ENCODE measurements at regions not wholly inside any gene's neighbourhood (a gene's known extent, or its start where the extent isn't known, plus 50 kb on each side); places are given as distances from the start of the nearest gene placed in this dataset.

DNA sequence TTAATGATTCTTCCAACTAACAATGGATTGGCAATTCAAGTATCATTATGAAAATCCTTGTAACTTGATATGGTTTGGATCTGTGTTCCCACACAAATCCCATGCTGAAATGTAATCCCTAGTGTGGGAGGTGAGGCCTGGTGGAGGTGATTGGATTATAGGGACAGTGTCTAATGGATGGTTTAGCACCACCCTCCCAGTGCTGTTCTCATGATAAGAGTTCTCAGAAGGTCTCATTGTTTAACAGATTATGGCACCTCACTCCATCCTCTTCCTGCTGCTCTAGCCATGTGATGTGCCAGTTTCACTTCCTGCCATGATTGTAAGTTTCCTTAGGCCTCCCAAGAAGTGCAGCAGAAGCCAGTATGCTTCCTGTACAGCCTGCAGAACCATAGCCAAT, 1116.2 kb upstream of the EDIL3 start:
- Histone ChIP-seq H3K4me3 (no peak overlapping the region), H3K27ac (no peak overlapping the region)
- no peak for TF ChIP-seq EP300 (IDR thresholded peaks at IDR 0.05)
- no peak for TF ChIP-seq POLR2A (IDR thresholded peaks at IDR 0.05)
- no peak for TF ChIP-seq CTCF (IDR thresholded peaks at IDR 0.05)

DNA sequence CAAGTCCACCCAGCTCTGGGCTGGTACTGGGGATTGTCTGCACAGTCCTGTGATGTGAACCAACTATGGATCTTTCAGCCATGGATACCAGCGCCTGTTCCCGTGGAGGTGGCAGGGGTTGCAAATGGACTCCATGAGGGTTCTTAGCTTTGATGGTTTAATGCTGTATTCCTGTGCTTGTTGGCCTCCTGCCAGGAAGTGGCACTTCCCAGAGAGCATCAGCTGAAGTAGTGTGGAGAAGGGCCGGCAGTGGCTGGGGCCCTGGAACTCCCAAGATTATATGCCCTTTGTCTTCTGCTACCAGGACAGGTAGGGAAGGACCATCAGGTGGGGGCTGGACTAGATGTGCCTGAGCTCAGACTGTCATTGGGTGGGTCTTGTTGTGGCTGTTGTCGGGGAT, 1104.8 kb upstream of the COX7C start:
- Histone ChIP-seq H3K36me3 (no peaks in the 10 kb centered on the region), H3K4me3 (no peak overlapping the region), H3K9me3 (peaks cover 0 to 11% (median 0%) of the 10 kb centered on the region in 4 donors), H3K27ac (no peak overlapping the region), H3K27me3 (no peaks in the 10 kb centered on the region), H3K4me1 (no peaks in the 10 kb centered on the region)
- WGBS, 2 donors = 76 to 90% methylated on average over 4 of the region's 4 CpGs
- TF ChIP-seq EP300 (IDR thresholded peaks at IDR 0.05) (no peak), POLR2A (IDR thresholded peaks at IDR 0.05) (no peak), CTCF (IDR thresholded peaks at IDR 0.05) (no peak)
- DNase-seq (ENCODE audit: low spot score in 2 of 2) = no peak

More for the DNA sequence above, 1116.2 kb upstream of the EDIL3 start:
- no peaks in the 10 kb centered on the region for H3K36me3 ChIP-seq
- no peak for DNase-seq (ENCODE audit: low spot score in 2 of 2)
- no peaks in the 10 kb centered on the region for H3K9me3 ChIP-seq
- no peaks in the 10 kb centered on the region for H3K4me1 ChIP-seq
- H3K27me3 ChIP-seq = no peaks in the 10 kb centered on the region

DNA sequence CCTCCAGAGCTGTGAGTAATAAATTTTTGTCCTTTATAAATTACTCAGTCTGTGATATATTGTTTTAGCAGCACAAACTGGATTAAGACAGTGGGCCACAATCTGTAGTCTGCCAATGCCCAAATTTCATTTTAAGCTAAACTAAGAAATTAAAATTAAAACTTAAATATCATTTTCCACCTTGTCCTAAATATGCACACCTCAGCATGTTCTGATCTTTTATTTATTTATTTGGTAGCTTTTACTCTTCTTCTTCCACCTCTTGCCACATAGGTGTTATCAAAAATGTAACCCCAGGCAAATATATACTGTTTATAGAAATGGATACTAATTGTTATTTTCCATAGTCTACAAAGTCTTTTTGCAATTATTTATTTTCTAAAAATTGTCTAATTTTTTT, 1102.2 kb upstream of the COX7C start:
- no peak overlapping the region for H3K4me3 ChIP-seq
- no peak for DNase-seq (ENCODE audit: low spot score in 2 of 2)
- no peaks in the 10 kb centered on the region for H3K27me3 ChIP-seq
- no peaks in the 10 kb centered on the region for H3K36me3 ChIP-seq
- no peaks in the 10 kb centered on the region for H3K4me1 ChIP-seq
- no peak overlapping the region for H3K27ac ChIP-seq
- TF ChIP-seq CTCF (IDR thresholded peaks at IDR 0.05) (no peak), EP300 (IDR thresholded peaks at IDR 0.05) (no peak), POLR2A (IDR thresholded peaks at IDR 0.05) (no peak)
- no peaks in the 10 kb centered on the region for H3K9me3 ChIP-seq

GRCh38 chr5:85517386-85517785, 1100.4 kb upstream of the COX7C start:
- TF ChIP-seq EP300 (IDR thresholded peaks at IDR 0.05) (no peak), CTCF (IDR thresholded peaks at IDR 0.05) (no peak), POLR2A (IDR thresholded peaks at IDR 0.05) (no peak)
- no peaks in the 10 kb centered on the region for H3K36me3 ChIP-seq

GRCh38 chr5:85533341-85534047, 1084.2 kb upstream of the COX7C start:
- no peak for DNase-seq (ENCODE audit: low spot score in 2 of 2)
- TF ChIP-seq POLR2A (IDR thresholded peaks at IDR 0.05) (no peak), EP300 (IDR thresholded peaks at IDR 0.05) (no peak), CTCF (IDR thresholded peaks at IDR 0.05) (no peak)
- 79 to 90% methylated on average over 4 of the region's 4 CpGs for WGBS, 2 donors
- Histone ChIP-seq H3K9me3 (no peaks in the 10 kb centered on the region), H3K36me3 (no peaks in the 10 kb centered on the region), H3K27me3 (no peaks in the 10 kb centered on the region), H3K4me3 (no peak overlapping the region), H3K27ac (no peak overlapping the region), H3K4me1 (no peaks in the 10 kb centered on the region)

More at GRCh38 chr5:85517386-85517785, 1100.4 kb upstream of the COX7C start:
- 92 to 95% methylated on average over 3 of the region's 3 CpGs for WGBS, 2 donors
- H3K27me3 ChIP-seq = no peaks in the 10 kb centered on the region
- no peak for DNase-seq (ENCODE audit: low spot score in 2 of 2)
- H3K27ac ChIP-seq = no peak overlapping the region
- no peaks in the 10 kb centered on the region for H3K9me3 ChIP-seq
- no peaks in the 10 kb centered on the region for H3K4me1 ChIP-seq
- H3K4me3 ChIP-seq = no peak overlapping the region
